ENCODE measurements at regions not wholly inside any gene's neighbourhood (a gene's known extent, or its start where the extent isn't known, plus 50 kb on each side); places are given as distances from the start of the nearest gene placed in this dataset.

GRCh38 chr20:23298155-23298554 lies 52.4 kb upstream of the NXT1 start:
- Histone ChIP-seq H3K9me3 (ENCODE audit: control insufficient read depth, insufficient read depth, low read depth, low read length) (no peaks in the 10 kb centered on the region), H3K27ac (ENCODE audit: extremely low read depth, low read depth, low read length) (no peak overlapping the region), H3K36me3 (ENCODE audit: control insufficient read depth in 2 of 2, insufficient read depth in 1 of 2, low read length in 2 of 2) (no peaks in the 10 kb centered on the region), H3K4me1 (ENCODE audit: control insufficient read depth, insufficient read depth, low read length) (no peaks in the 10 kb centered on the region), H3K4me3 (ENCODE audit: low read depth, low read length) (no peak overlapping the region)
- ChIA-PET CTCF (no interaction called here), POLR2A (no interaction called here)
- TF ChIP-seq ZIC2 (tag by site-specific recombination; IDR thresholded peaks at IDR 0.05): peak; percentile 95
- TF ChIP-seq, protein P1, sequence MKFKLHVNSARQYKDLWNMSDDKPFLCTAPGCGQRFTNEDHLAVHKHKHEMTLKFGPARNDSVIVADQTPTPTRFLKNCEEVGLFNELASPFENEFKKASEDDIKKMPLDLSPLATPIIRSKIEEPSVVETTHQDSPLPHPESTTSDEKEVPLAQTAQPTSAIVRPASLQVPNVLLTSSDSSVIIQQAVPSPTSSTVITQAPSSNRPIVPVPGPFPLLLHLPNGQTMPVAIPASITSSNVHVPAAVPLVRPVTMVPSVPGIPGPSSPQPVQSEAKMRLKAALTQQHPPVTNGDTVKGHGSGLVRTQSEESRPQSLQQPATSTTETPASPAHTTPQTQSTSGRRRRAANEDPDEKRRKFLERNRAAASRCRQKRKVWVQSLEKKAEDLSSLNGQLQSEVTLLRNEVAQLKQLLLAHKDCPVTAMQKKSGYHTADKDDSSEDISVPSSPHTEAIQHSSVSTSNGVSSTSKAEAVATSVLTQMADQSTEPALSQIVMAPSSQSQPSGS (tag by site-specific recombination; IDR thresholded peaks at IDR 0.05; ENCODE audit: low read depth): no peak

GRCh38 chr20:23296841-23297701 lies 53.5 kb upstream of the NXT1 start:
- CTCF ChIA-PET: interaction anchor here (0.7 kb wide), 1 partner anchor 149 kb away, joined by 3 read pairs; no protein-coding TSS in a partner anchor
- POLR2A ChIA-PET: no interaction called here
- H3K4me3 ChIP-seq (ENCODE audit: low read depth, low read length): no peak overlapping the region
- H3K4me1 ChIP-seq (ENCODE audit: control insufficient read depth, insufficient read depth, low read length): no peaks in the 10 kb centered on the region
- H3K36me3 ChIP-seq (ENCODE audit: control insufficient read depth in 2 of 2, insufficient read depth in 1 of 2, low read length in 2 of 2): no peaks in the 10 kb centered on the region
- H3K9me3 ChIP-seq (ENCODE audit: control insufficient read depth, insufficient read depth, low read depth, low read length): no peaks in the 10 kb centered on the region
- TF ChIP-seq ZNF580 (tag by site-specific recombination; IDR thresholded peaks at IDR 0.05): no peak
- TF ChIP-seq ZNF571 (tag by site-specific recombination; IDR thresholded peaks at IDR 0.05): no peak
- no peak for TF ChIP-seq ZFP37 (tag by site-specific recombination; IDR thresholded peaks at IDR 0.05)
- TF ChIP-seq SCRT1 (tag by site-specific recombination; IDR thresholded peaks at IDR 0.05; ENCODE audit: borderline replicate concordance): no peak
- no peak for TF ChIP-seq ZNF777 (tag by site-specific recombination; IDR thresholded peaks at IDR 0.05; ENCODE audit: borderline replicate concordance)
- no peak for TF ChIP-seq ZBTB44 (tag by site-specific recombination; IDR thresholded peaks at IDR 0.05)
- no peak for TF ChIP-seq ZNF394 (tag by site-specific recombination; IDR thresholded peaks at IDR 0.05; ENCODE audit: borderline replicate concordance)
- no peak for TF ChIP-seq ZNF354C (tag by site-specific recombination; IDR thresholded peaks at IDR 0.05; ENCODE audit: borderline replicate concordance, low read depth)
- no peak for TF ChIP-seq MEIS1 (CRISPR knock-in tag; IDR thresholded peaks at IDR 0.05; ENCODE audit: borderline replicate concordance)
- TF ChIP-seq HOXA7 (CRISPR knock-in tag; IDR thresholded peaks at IDR 0.05; ENCODE audit: borderline replicate concordance): no peak
- no peak for TF ChIP-seq ZNF658 (tag by site-specific recombination; IDR thresholded peaks at IDR 0.05)
- no peak overlapping the region for H3K27ac ChIP-seq (ENCODE audit: extremely low read depth, low read depth, low read length)

DNA sequence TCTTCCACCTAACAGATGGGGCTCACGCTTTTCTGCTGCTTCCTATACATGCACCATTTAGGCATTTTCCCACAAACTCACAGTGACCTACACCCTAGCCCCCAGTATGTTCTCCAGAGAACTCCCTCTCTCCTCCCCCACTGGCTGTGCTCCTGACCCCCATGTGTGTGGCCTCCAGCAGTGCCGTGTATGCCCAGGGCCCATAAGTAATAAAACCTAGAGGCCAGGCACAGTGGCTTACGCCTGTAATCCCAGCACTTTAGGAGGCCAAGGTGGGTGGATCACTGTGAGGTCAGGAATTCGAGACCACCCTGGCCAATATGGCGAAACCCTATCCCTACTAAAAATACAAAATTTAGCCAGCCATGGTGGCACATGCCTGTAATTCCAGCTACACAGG lies 54.7 kb upstream of the NXT1 start:
- CTCF ChIA-PET: interaction anchor here (0.7 kb wide), 1 partner anchor 64 kb away, joined by 3 read pairs; no protein-coding TSS in a partner anchor
- peak; percentile 71 for TF ChIP-seq ZIC2 (tag by site-specific recombination; IDR thresholded peaks at IDR 0.05)
- TF ChIP-seq ZNF184 (tag by site-specific recombination; IDR thresholded peaks at IDR 0.05): no peak
- peak; percentile 91 for TF ChIP-seq GLIS1 (tag by site-specific recombination; IDR thresholded peaks at IDR 0.05)
- no peak for TF ChIP-seq ZSCAN16 (tag by site-specific recombination; IDR thresholded peaks at IDR 0.05)
- no peak for TF ChIP-seq ZNF843 (tag by site-specific recombination; IDR thresholded peaks at IDR 0.05)
- Histone ChIP-seq H3K9me3 (ENCODE audit: control insufficient read depth, insufficient read depth, low read depth, low read length) (no peaks in the 10 kb centered on the region), H3K4me1 (ENCODE audit: control insufficient read depth, insufficient read depth, low read length) (no peaks in the 10 kb centered on the region), H3K36me3 (ENCODE audit: control insufficient read depth in 2 of 2, insufficient read depth in 1 of 2, low read length in 2 of 2) (no peaks in the 10 kb centered on the region), H3K27ac (ENCODE audit: extremely low read depth, low read depth, low read length) (no peak overlapping the region), H3K4me3 (ENCODE audit: low read depth, low read length) (no peak overlapping the region)
- POLR2A ChIA-PET: no interaction called here
